Omental fat pad (tissue), 3 donors: ENCODE measurements at regions not wholly inside any gene's neighbourhood (a gene's known extent, or its start where the extent isn't known, plus 50 kb on each side); places are given as distances from the start of the nearest gene placed in this dataset.
"Not testable (repeated sequence)": the region's sequence is repeated elsewhere in the genome, so short reads cannot be mapped to it uniquely, and the experiment has no call there.

Experiments used
- ATAC-seq: fragments of 150-250 bp; one replicate; pipeline ENCODE4 v1.9.1; 2016; ENCODE audit warnings: mild to moderate bottlenecking, moderate library complexity; ENCODE audit not compliant: low FRiP score
- DNase-seq: peaks from one replicate; pipeline ENCODE4 v3.0.0-alpha.2; 2019; ENCODE audit warnings: low spot score
- CTCF ChIP-seq, 3 donors: fragments of 450-650 bp; IDR thresholded peaks; one replicate each; pipeline ENCODE4 v1.5.1; 2016 to 2017; ENCODE audit warnings: antibody characterized with exemption in 3 of 3, mild to moderate bottlenecking in 3 of 3, moderate library complexity in 2 of 3

DNA sequence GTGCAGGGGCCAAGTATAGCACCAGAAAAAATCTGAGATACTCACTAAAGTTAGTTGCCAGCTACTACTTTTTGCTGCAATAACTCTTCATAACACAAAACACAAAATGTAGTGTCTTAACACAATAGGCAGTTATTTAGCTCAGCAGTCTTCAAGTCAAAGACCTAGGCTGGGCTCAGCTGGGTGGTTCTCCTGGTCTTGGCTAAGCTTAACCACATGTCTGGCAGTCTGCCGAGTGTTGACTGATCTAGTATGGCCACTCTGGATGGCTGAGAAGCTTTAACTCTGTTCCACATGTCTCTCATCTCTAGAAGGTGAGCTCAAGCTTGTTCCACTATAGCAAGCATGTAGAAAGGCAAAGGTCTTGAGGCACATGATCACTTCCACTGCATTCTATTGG is 451.6 kb downstream of the SOX11 start:
- ATAC-seq (no peak), DNase-seq (no peak)
- no peak for TF ChIP-seq CTCF (IDR thresholded peaks at IDR 0.05)

GRCh38 chr2:6147215-6147614 is 455.0 kb downstream of the SOX11 start:
- not testable (repeated sequence) for ATAC-seq, DNase-seq

DNA sequence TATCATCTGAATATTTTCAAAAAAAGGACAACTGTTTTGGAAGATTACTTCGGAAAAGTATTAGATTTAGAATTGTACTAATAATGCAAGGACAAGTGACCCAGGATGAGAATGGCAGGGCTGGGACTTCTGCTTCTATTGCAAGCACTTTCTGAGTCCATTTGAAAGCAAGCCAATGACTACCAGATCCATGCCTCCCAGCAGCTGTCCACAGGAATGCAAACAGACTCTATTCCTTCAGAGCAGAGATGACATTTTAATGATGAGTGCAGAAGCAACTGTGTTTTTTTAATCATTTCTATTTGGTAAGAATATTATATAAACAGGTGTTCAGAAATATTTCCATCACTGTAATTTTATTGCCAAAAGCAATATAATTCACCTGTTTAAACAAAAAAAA is 456.7 kb downstream of the SOX11 start:
- no peak for ATAC-seq
- no peak for DNase-seq
- no peak for TF ChIP-seq CTCF (IDR thresholded peaks at IDR 0.05)

- DNase-seq = no peak
- no peak for ATAC-seq
Measured at GRCh38 chr2:6159606-6160005, 467.4 kb downstream of the SOX11 start.

GRCh38 chr2:6163932-6164331 is 471.7 kb downstream of the SOX11 start:
- no peak for TF ChIP-seq CTCF (IDR thresholded peaks at IDR 0.05)
- ATAC-seq (no peak), DNase-seq (no peak)

More at GRCh38 chr2:6159606-6160005, 467.4 kb downstream of the SOX11 start:
- TF ChIP-seq CTCF (IDR thresholded peaks at IDR 0.05) = no peak

DNA sequence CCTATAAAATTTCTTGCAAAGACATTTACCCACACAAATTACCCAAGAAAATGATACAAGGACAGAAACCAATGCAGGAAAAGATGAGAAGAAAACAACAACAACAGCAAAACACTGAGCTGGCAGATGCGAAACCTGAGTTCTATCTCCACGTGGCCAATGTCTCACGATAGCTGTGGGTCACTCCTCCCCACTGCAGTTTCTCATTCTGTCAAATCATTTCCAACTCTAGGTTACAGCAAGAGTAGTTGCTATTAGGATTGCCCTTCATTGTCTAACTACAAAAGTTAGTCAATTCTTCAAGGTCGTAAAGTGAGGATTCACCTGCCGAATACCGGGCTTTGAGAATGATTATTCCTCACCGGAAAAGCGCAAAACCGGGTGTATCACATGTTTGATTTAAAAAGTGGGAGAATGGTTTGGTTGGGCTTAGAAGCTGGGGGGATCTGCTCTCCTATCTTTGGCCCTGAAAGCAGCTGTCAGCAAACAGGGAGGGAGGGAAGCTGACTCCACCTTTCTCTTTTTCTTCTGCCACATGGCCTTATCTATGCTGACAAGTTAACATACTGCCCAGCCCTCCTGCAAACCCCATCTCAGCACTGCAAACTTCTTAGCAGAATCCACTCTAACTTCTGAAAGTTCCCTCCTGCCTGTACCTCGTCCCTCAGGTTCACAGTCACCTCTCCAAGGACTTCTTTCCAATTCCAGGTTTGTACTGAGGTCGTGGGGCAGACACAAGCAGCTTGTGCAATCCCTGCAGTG is 473.0 kb downstream of the SOX11 start:
- DNase-seq (no peak), ATAC-seq (peak; percentile 32)
- TF ChIP-seq CTCF (IDR thresholded peaks at IDR 0.05) = no peak

DNA sequence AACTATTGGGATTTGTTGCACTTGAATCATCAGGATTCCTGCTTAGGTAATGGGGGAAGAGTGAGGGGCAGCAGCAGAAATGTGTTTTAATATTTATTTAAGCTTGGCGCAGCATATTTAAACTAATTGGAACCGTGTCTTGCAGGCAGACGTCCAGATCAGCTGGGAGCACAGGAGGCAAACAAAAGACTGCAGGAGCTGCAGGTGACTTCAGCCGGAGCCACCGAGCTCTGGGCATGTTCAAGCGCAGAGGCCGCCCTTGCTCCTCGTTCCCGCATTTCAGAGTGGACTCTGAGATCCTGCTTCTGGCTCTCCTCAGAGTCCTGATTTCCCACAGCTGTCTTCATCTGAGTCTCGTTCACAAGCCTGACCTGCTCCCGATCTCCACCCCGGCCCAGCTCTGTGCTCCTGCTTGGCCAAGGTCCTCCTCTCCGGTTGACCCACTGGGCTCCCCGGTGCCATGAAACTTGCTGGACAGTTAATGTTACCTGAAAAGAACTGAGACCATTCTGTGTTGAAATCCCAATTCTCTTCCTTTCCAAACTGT is 475.5 kb downstream of the SOX11 start:
- DNase-seq (no peak), ATAC-seq (no peak)
- no peak for TF ChIP-seq CTCF (IDR thresholded peaks at IDR 0.05)
